HCT116 (cell line): ENCODE measurements at regions not wholly inside any gene's neighbourhood (a gene's known extent, or its start where the extent isn't known, plus 50 kb on each side); places are given as distances from the start of the nearest gene placed in this dataset.

Source experiments
- ATAC-seq: fragments of 200-7000 bp; cut with Tn5 transposase; 2 replicates; pipeline ENCODE4 v1.9.1; 2020; ENCODE audit warnings: mild to moderate bottlenecking, moderate library complexity
- BruUV-seq: library from RNA; stranded (reverse); fragments of 400-500 nt; replicated peaks from 2 replicates; lab custom pipeline; 2021; lab: Mats Ljungman, UMichigan
- CTCF ChIA-PET: fragments of 300-600 bp; sonication (Branson Sonifier 250); formaldehyde crosslinking; loops from one replicate; lab custom pipeline; 2021; ENCODE audit warnings: antibody characterized with exemption; lab: Charles Lee
- POLR2A ChIA-PET: fragments of 300-600, 350-600 bp; sonication (Branson Sonifier 250); formaldehyde crosslinking; loops from one replicate; lab custom pipeline; 2021; ENCODE audit warnings: antibody characterized with exemption; lab: Charles Lee
- RAD21 ChIA-PET, 2 experiments: fragments of 300-600 bp; sonication (Branson Sonifier 250); formaldehyde crosslinking; loops; one replicate each; lab custom pipeline; 2023; ENCODE audit warnings: low total read pairs in 2 of 2; ENCODE audit not compliant: uncharacterized antibody in 2 of 2, unreplicated experiment in 2 of 2, low non-redundant PET in 1 of 2; lab: Charles Lee
- DNase-seq: peaks from one replicate; pipeline ENCODE4 v3.0.0-alpha.2; 2010; ENCODE audit warnings: low read depth, low spot score
- H2AFZ ChIP-seq: fragments of 200-600 bp; shearing (Covaris generic), sonication (generic); 2 replicates; pipeline ENCODE4 v1.6.1; 2017; ENCODE audit warnings: low read depth, mixed run types, mixed read lengths, antibody characterized with exemption, low read length; ENCODE audit not compliant: poor library complexity, severe bottlenecking
- H3K27ac ChIP-seq: 2 replicates; pipeline ENCODE4 v1.5.1; 2012; ENCODE audit warnings: low read depth, low read length
- H3K27me3 ChIP-seq: fragments of 200-600 bp; sonication (generic); 2 replicates; pipeline ENCODE4 v1.6.1; 2016; ENCODE audit warnings: mixed run types, low read length, mixed read lengths; ENCODE audit not compliant: insufficient read depth
- H3K36me3 ChIP-seq, 2 experiments: fragments of 200-500 bp in 1 of 2; fragments of 200-600 bp in 1 of 2; sonication (Bioruptor generic) in 1 of 2; sonication (generic) in 1 of 2; 2 replicates each; pipeline versions ENCODE4 v1.5.1 to v1.6.1; 2014 to 2016; ENCODE audit warnings: low read length in 2 of 2, inconsistent platforms in 1 of 2, mixed read lengths in 1 of 2, mixed run types in 1 of 2; ENCODE audit not compliant: insufficient read depth in 2 of 2, control insufficient read depth in 1 of 2
- H3K4me1 ChIP-seq, 2 experiments: fragments of 200-600 bp in 1 of 2; sonication (generic) in 1 of 2; 2 replicates each; pipeline versions ENCODE4 v1.5.1 to v1.6.1; 2012 to 2017; ENCODE audit warnings: low read length in 2 of 2, inconsistent platforms in 1 of 2, mild to moderate bottlenecking in 1 of 2, mixed read lengths in 1 of 2, mixed run types in 1 of 2, moderate library complexity in 1 of 2; ENCODE audit not compliant: insufficient read depth in 2 of 2, control insufficient read depth in 1 of 2
- H3K4me2 ChIP-seq: fragments of 200-600 bp; sonication (generic); 2 replicates; pipeline ENCODE4 v1.6.1; 2017; ENCODE audit warnings: mixed run types, low read length, mixed read lengths
- H3K4me3 ChIP-seq, 2 experiments: fragments of 200-600 bp in 1 of 2; sonication (generic) in 1 of 2; replicated peaks in 1 of 2; 2 replicates each; pipeline ENCODE4 v1.5.1; 2011 to 2016; ENCODE audit warnings: low read length in 2 of 2, control low read depth in 1 of 2, low read depth in 1 of 2, mild to moderate bottlenecking in 1 of 2, mixed read lengths in 1 of 2, mixed run types in 1 of 2
- H3K79me2 ChIP-seq: fragments of 200-600 bp; sonication (generic); 2 replicates; pipeline ENCODE4 v1.6.1; 2017; ENCODE audit warnings: mild to moderate bottlenecking, mixed run types, low read length, moderate library complexity, mixed read lengths; ENCODE audit not compliant: insufficient read depth
- H3K9ac ChIP-seq: fragments of 200-600 bp; sonication (generic); 2 replicates; pipeline ENCODE4 v1.6.1; 2016; ENCODE audit warnings: low read length, mixed read lengths
- H3K9me2 ChIP-seq: fragments of 200-600 bp; sonication (generic), shearing (Covaris generic); 2 replicates; pipeline ENCODE4 v1.6.1; 2017; ENCODE audit warnings: mixed run types, mild to moderate bottlenecking, moderate library complexity; ENCODE audit not compliant: insufficient read depth
- H3K9me3 ChIP-seq, 2 experiments: fragments of 200-500 bp in 1 of 2; fragments of 200-600 bp in 1 of 2; sonication (Bioruptor generic) in 1 of 2; sonication (generic) in 1 of 2; 2 replicates each; pipeline ENCODE4 v1.6.1; 2014 to 2017; ENCODE audit warnings: low read length in 2 of 2, mixed read lengths in 2 of 2, inconsistent platforms in 1 of 2, low read depth in 1 of 2, mild to moderate bottlenecking in 1 of 2, mixed run types in 1 of 2, moderate library complexity in 1 of 2; ENCODE audit not compliant: control insufficient read depth in 1 of 2, insufficient read depth in 1 of 2
- H4K20me1 ChIP-seq: fragments of 200-600 bp; sonication (generic), shearing (Covaris generic); 2 replicates; pipeline ENCODE4 v1.6.1; 2017; ENCODE audit warnings: mixed run types, mild to moderate bottlenecking, moderate library complexity; ENCODE audit not compliant: insufficient read depth
- CBX3 ChIP-seq: IDR thresholded peaks from 2 replicates; pipeline ENCODE4 v1.6.1; 2012; ENCODE audit warnings: low read depth
- CEBPB ChIP-seq: IDR thresholded peaks from 2 replicates; pipeline ENCODE4 v1.6.1; 2012; ENCODE audit warnings: low read depth
- EZH2phosphoT487 ChIP-seq: fragments of 200-600 bp; IDR thresholded peaks from 2 replicates; pipeline ENCODE4 v1.6.1; 2018; ENCODE audit warnings: antibody characterized with exemption, borderline replicate concordance
- POLR2AphosphoS5 ChIP-seq: IDR thresholded peaks from 2 replicates; pipeline ENCODE4 v1.6.1; 2011; ENCODE audit warnings: mild to moderate bottlenecking, low read depth, low read length, moderate library complexity
- RAD21 ChIP-seq: IDR thresholded peaks from 2 replicates; pipeline ENCODE4 v1.6.1; 2012; ENCODE audit warnings: low read depth, mild to moderate bottlenecking
- REST ChIP-seq: IDR thresholded peaks from 2 replicates; pipeline ENCODE4 v1.6.1; 2012; ENCODE audit warnings: low read depth
- SP1 ChIP-seq: IDR thresholded peaks from 2 replicates; pipeline ENCODE4 v1.6.1; 2012; ENCODE audit warnings: low read depth
- SRF ChIP-seq: IDR thresholded peaks from 2 replicates; pipeline ENCODE4 v1.6.1; 2012; ENCODE audit warnings: low read depth
- intact Hi-C: fragments of 100-400 bp; cut with micrococcal nuclease; formaldehyde crosslinking; loops from 2 replicates; pipeline ENCODE4 v1.10.0; 2022

- Histone ChIP-seq H4K20me1 (no peaks in the 10 kb centered on the region), H3K4me1 (no peaks in the 10 kb centered on the region), H3K36me3 (no peaks in the 10 kb centered on the region), H3K27ac (no peak overlapping the region), H3K9ac (no peak overlapping the region), H3K4me2 (no peak overlapping the region), H3K9me2 (no peaks in the 10 kb centered on the region), H3K4me3 (no peak overlapping the region), H3K79me2 (no peaks in the 10 kb centered on the region), H2AFZ (no peak overlapping the region), H3K9me3 (no peaks in the 10 kb centered on the region), H3K27me3 (no peaks in the 10 kb centered on the region)
- ChIA-PET POLR2A (no interaction called here), CTCF (no interaction called here), RAD21 (no interaction called here)
- no peak for TF ChIP-seq POLR2AphosphoS5
- no peak for TF ChIP-seq CBX3
- BruUV-seq, result no TSS peak
- intact Hi-C loops, result no loop called here
- ATAC-seq (no peak), DNase-seq (no peak)
Observed at GRCh38 chr2:19598971-19599370, 240.5 kb upstream of the OSR1 start.

- ChIA-PET POLR2A (no interaction called here), RAD21 (no interaction called here)
- H3K9me3 ChIP-seq, result no peaks in the 10 kb centered on the region
Observed at GRCh38 chr2:19592197-19592596, 233.8 kb upstream of the OSR1 start.

More at GRCh38 chr2:19592197-19592596, 233.8 kb upstream of the OSR1 start:
- no peak for TF ChIP-seq SRF
- no peak for TF ChIP-seq EZH2phosphoT487
- TF ChIP-seq CEBPB, result no peak
- no peak for TF ChIP-seq RAD21
- no peak for TF ChIP-seq SP1
- no peak for TF ChIP-seq REST
- no peak for TF ChIP-seq CBX3
- Histone ChIP-seq H4K20me1 (no peaks in the 10 kb centered on the region), H3K9me2 (no peaks in the 10 kb centered on the region), H3K79me2 (no peaks in the 10 kb centered on the region), H3K36me3 (no peaks in the 10 kb centered on the region), H3K4me2 (no peak overlapping the region), H2AFZ (no peak overlapping the region), H3K4me1 (no peaks in the 10 kb centered on the region), H3K27ac (no peak overlapping the region), H3K27me3 (no peaks in the 10 kb centered on the region), H3K4me3 (no peak overlapping the region), H3K9ac (no peak overlapping the region)
- intact Hi-C loops, result no loop called here
- no TSS peak for BruUV-seq
- DNase-seq (no peak), ATAC-seq (no peak)
- CTCF ChIA-PET, result no interaction called here
